HG03139 (cell line): ENCODE measurements at regions not wholly inside any gene's neighbourhood (a gene's known extent, or its start where the extent isn't known, plus 50 kb on each side); places are given as distances from the start of the nearest gene placed in this dataset.
"Not testable (repeated sequence)": the region's sequence is repeated elsewhere in the genome, so short reads cannot be mapped to it uniquely, and the experiment has no call there.

ENCODE experiments used
- ATAC-seq: cut with Tn5 transposase; IDR thresholded peaks from one replicate; pipeline ENCODE4 v1.9.1; 2021; ENCODE audit not compliant: unreplicated experiment

DNA sequence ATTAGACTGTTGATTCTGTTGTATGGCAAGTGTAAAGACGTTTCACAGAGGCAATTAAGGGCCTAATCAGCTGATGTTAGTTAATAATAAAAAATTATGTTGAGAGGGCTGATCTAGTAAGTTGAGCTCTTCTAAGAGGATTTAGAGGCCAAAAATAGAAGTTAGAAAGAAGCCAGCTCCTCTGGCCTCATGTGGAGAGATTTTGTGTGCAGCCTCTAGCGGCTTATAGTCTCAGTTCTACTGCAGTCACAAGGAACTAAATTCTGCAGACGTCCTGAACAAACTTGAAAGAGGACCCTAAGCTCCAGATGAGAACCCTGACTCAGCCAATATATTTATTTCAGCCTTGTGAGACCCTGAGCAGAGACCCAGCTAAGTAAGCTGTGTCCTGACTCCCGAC lies 498.6 kb downstream of the BTBD3 start:
- no peak for ATAC-seq

DNA sequence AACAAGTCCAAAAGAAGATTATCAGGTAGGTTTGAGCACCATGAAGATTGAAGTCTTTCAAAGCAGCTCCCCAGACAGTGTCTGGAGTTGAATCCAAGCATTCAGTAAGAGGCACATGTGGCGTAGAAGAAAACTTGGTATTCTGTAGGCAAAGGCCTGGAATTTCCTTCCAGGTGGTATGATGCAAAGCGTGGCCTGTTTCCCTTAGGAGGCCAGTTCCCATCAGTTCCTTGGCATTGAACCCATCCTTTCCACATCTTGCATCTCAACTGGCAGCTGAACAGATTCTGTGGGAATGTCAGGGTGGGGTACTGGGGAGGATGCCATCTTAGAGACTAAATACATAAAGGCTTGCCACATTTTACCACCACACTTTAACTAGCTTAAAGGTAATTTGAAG lies 516.0 kb downstream of the BTBD3 start:
- no peak for ATAC-seq

DNA sequence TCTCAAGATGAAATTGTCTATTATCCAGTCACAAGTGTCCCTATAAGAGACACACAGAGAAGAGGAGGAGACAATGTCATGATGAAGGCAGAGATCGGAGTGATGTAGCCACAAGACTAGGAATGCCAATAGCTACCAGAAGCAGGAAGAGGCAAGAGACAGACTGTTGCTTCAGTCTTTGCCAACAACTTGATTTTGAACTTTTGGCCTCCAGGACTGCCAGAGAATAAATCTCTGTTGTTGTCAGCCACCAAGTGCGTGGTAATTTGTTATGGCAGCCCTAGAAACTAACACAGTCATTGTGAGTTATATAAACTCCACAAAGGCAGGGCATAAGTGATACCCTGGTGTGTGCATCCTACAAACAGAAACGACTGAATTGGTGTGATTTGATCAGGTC lies 517.0 kb downstream of the BTBD3 start:
- no peak for ATAC-seq

DNA sequence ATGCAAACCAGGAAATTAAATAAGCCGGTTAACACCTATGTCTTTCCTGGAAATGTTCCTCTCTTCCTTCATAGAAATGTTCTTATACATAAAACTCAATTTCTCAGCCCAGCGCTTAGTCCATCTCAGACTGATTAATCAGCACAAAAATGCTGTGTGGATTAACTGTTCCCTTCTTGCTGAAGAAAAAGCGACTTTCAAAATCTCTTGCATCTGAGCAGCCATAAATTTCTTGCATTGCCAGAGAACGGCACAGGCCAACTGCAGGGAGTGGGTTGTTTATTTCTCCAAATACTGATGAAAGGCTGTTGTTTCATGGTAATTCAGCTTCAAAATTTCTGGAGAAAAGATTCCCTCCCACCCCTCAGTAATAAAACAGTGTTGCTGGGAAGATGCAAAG lies 517.6 kb downstream of the BTBD3 start:
- no peak for ATAC-seq

DNA sequence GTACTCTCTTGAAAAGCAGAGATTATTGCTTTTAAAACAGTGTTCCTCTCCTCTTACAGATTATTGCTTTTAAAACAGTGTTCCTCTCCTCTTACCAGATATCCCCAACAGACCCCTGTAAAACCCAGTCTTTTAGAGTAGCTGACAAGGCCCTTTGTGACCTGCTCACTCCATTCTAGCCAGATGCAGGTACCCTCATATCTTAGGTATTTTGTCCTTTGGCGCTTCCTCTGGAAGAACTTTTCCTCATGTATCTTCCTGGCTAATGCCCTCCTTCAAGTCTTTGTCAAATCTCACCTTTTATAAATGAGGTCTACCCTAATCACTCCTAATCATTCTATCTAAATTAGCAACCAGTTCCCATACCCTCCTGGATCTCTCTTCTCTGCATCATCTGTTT lies 536.0 kb downstream of the BTBD3 start:
- ATAC-seq: no peak

DNA sequence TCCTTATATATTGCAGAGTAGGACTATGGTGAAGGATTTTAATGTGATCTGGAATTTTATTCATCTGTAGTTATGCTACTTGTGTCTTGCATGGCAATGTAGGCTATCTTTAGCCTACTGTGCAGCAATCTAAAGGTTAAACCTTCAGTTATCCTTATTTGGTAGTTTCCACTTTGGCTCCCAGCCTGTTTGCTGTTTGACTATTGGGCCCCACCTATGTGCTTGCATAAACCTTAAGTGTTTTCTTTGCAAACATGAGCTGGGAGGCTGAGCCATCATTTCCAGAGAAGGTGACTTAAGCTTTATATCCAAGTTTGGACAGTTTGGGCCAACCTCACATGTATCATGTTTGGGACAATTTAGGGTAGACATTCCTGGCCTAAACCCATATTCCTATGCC lies 537.5 kb downstream of the BTBD3 start:
- ATAC-seq: no peak

DNA sequence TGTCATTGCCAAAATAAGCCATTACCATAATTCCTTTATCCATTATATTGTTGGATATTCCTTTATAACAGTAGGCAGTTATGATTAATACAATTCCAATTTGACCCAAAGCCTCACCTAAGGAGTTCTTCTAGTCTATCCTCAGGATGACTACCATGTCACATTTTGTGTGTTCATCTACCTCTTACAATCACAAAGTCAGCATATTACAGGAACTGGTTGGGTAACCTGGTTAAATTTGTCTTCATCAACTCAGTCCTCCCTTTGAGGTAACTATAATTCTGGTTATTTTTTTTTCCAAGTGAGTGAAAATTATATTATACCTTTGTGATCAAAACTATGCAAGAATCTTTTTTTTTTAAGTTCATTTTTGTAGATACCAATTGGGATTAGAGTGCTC lies 540.5 kb downstream of the BTBD3 start:
- no peak for ATAC-seq

DNA sequence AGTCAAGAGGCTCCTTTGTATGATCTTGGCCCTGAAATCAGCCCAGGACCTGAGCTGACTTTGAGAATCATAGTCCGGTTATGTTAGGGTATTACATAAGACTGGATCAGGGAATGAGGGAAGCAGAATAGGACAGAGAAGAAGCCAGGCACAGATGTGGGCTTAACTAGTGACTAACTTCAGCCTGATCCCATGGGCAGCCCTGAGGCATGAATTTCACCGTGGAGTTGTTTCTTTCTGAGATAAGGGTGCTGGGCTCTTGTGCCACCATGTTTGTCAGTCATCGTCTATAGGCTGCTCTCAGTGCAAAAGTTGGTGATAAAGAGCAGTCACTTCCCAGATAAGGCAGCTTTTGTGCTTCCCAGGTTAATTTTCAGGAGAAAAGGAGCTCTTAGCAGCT lies 544.7 kb upstream of the SPTLC3 start:
- ATAC-seq: no peak

DNA sequence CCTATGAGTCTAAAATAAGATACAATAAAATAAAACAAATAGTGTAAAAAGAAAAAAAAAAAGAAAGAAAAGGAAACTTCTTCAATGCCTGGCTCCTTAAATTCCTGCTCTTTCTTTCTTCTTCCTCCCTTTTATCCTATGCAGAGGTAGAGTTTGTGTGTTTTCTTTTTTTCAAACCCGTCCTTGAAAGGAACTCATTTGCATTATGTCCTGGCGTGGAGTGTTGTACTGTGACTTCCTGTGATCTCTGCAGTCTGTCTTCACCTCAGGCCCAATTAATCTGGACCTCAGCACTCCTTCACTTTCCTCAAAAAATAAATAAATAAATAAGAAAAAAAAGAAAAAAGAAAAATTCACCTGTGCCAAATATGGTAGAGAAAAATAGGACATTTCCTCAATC lies 541.9 kb upstream of the SPTLC3 start:
- no peak for ATAC-seq

DNA sequence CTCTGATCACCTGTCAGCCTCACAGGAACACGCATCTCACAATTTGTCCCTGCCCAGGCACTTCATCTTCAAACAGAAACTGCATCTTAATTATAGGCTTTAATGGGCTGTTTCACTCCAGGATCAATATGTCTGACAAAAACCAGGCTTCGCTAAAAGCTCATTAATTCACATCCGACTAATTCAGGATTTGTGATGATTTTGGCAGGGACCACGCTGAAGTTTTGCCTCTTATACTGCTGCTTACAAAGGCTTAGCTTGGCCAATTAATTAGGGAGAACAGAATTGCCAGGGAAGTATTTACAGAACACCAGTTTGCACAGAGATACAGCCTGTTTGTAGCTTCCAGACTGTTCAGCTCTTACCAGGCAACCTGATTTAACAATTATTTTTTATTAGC lies 541.0 kb upstream of the SPTLC3 start:
- ATAC-seq: no peak

DNA sequence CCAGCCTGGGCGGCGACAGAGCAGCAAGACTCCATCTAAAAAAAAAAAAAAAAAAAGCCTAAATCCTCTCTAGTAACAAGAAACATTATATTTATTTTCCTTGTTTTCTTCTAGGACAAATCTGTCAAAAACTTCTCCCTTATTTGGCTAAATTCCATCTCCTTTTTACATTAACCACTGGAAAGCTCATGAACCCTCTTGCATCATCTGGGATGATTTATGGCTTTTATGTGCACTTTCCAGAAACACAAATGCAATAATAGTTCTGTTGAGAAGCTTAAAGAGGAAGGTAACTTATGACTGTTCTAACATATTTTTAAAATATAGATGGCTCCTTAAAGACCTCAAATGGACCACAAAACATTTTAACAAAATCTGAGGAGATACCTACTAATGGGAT lies 526.1 kb upstream of the SPTLC3 start:
- ATAC-seq: no peak

DNA sequence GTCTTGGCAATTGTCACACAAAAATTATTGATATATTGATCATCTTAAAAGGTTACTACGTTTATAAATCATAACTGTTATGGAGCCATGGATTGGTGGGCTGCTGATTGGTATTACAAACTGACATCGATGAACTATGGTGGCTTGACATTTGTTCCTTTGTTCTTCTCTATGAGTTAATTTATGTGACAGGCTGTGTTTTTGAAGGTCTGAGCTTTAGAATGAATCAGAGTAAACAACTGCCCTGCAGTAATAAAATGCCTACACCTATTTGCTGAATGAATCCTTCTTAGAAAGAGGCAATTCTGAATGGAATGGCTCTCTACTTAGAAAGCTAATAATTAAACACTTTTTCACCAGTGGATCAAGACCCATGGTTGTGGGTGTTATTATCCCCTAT lies 506.3 kb upstream of the SPTLC3 start:
- ATAC-seq: no peak

DNA sequence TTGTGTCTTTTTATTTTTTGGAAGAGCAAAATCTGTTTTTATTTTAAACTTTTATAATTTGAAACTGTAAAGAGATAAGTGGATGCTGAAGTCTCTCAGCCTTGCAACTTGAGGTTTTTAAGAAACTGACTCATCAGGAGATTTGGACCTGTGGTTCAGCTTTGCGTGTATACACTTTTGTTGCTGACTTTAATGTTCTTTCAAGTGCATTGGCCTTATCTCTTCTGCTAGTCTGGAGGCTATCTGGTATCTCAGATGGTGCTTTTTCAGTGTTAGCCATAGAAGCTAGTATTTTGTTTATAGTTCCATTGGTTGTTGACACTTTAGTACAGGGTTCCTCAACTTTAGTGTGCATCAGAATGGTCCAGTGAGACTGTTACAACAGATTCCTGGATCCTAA lies 504.0 kb upstream of the SPTLC3 start:
- ATAC-seq: no peak

DNA sequence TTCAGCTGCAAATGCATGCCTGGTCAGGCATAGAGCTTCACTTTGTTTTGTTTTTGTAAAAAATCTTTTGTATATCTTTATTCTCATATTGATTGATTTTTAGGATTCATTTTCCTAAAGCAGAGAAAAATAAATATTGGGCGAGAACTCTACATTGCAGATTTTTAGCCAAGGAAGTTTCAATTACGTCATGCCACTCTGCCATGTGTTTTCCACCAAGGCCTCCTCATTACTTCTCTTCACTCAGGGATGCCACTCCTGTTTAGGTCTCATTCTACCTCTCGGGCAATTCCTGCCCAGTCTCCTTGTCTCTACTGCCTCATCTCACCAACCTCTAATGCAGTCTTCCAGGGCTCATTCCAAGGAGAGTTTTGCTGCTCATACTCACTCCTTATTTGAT lies 497.3 kb upstream of the SPTLC3 start:
- ATAC-seq: no peak

DNA sequence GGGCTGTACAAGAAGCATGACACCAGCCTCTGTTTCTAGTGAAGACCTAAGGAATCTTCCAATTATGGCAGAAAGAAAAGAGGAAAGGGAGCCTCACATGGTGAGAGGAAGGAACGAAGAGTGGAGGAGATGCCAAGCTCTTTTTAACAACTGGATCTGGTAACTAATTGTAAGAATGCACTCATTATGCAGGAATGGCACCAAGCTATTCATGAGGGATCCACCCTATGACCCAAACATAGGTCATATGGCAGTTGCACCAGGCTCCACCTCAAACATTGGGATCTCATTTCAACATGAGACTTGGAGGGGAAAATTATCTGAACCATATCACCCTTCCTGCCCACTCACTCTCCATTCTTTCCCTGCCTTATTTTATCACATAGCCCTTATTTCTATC lies 496.0 kb upstream of the SPTLC3 start:
- no peak for ATAC-seq

DNA sequence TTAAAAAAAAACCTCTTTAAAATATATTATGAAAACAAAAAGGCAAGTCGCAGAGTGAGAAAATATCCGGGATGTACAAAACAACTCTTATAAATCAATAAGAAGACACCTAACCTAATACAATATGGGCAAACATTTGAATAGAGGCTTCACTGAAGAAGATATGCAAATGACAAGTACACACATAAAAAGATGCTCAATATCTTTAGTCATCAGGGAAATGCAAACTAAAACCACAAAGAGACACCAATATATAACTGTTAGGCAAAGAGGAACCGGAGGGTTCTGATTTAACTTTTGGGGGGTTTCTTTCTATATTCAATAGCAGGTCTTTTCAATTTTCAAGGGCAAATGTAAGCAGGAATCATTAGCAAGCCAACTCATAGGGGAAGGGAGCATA lies 480.7 kb upstream of the SPTLC3 start:
- no peak for ATAC-seq

DNA sequence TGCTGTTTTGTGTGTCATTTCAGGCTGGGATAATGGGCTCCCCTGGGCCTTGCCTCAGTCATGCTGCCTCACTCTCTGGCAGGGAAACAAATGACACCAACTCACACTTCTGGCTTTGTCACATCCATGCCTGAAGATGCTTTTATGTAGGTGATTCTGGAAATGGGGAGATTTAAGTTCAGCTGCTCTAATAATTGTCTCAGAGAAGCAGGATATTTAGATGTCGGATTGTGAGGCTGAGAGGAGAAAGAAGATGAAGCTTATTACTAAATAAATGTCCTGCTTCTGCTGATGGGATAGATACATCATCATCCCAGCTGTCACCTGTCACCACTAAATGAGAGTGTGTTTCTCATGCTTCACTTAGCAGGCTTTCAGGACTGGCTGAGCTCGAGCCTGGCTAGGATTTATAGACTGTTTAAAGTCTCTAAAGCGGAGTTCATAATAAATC lies 480.2 kb upstream of the SPTLC3 start:
- ATAC-seq: no peak

DNA sequence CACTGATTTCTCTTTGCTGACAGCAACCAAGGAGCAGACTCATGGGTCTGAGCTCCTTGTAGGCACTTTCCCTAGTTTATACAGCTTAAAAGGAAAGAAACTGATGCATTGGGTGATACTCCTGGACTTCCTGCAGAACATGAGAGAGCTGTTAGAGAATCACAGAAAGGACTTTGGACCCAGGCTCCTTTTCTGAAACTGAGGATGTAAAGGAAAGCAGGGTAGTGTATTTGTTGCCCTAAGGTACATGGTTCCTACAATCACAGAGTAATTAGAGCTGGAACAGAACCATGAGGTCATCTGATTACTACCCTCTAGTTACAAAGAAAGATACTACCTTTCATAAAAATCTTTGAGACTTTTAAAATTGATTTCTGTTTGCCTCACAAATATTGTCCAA lies 477.1 kb upstream of the SPTLC3 start:
- ATAC-seq: no peak

DNA sequence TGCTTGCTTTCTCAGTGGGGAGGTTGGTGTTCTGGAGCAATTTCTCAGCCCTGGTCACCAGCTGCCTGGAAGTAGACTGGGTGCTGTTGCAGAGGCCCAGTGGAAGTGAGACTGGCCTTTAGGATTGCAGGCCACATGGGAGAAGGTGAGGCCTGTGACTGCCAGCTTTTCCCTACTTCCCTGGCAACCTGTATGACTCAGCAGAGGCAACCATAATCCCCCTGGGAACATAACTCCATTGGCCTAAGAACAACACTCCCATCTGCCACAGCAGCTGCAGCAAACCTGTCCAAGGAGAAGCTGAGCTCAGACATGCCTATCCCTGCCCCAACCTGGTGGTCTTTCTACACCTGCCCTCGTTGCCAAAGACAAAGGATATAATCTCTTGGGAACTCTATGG lies 473.5 kb upstream of the SPTLC3 start:
- ATAC-seq: no peak

DNA sequence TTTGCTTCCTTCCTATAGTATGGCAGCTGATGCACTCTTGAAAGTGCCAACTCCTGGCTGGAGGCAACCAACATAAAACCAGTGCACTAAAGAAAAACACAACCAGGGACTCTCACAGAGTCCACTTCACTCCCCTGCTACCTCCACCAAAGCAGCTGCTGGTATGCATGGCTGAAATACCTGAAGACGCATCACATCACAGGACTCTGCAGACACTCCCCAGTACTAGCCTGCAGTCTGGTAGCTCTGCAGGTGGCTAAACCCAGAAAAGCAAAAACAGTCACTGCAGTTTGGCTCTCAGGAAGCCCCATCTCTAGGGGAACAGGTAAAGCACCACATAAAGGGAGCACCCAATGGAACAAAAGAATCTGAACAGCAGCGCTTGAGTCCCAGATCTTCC lies 473.0 kb upstream of the SPTLC3 start:
- no peak for ATAC-seq

DNA sequence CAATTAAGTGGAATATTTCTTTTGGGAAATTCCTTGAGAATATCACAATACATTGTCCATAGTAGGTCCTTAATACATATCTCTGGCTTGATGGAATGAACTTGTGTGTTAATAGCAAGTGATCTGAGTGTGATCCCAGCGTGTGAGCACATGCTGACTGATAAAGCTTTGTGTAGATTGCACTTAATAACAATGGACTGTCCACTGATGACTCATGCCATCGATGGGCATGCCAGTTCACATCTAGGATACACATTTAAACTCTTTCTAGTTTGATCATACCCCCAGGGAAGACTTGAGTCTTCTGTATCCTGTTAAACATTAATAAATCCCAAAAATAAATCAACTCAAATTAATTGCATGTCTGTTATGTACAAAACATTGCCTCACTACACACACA lies 454.3 kb upstream of the SPTLC3 start:
- no peak for ATAC-seq

DNA sequence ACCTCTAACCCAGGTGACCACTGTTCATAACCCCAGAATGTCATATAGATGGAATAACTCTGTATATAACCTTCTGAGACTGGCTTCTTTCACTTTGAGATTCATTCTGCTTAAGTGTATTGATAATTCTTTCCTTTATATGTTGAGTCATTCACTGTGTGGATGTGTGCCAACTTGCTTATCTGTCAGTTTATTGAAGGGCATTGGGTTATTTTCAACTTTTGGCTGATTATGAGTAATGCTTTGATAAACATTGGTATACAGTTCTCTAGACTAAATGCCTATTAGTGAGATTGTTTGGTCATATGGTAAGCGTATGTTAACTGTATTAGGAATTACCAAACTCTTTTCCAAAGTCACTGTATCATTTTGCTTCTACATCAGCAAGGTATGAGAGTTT lies 453.4 kb upstream of the SPTLC3 start:
- ATAC-seq: no peak

DNA sequence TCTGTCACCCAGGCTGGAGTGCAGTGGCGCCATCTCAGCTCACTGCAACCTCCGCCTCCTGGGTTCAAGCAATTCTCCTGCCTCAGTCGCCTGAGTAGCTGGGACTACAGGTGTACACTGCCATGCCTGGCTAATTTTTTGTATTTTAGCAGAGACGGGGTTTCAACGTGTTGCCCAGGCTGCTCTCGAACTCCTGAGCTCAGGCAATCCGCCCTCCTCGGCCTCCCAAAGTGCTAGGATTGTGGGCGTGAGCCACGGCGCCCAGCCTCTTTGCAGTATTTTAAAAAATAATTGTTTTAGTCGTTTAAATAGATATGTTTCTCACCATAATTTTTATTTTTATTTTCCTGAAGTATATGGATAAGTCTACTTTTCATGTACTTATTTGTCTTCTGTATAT lies 452.9 kb upstream of the SPTLC3 start:
- ATAC-seq: not testable (repeated sequence)

DNA sequence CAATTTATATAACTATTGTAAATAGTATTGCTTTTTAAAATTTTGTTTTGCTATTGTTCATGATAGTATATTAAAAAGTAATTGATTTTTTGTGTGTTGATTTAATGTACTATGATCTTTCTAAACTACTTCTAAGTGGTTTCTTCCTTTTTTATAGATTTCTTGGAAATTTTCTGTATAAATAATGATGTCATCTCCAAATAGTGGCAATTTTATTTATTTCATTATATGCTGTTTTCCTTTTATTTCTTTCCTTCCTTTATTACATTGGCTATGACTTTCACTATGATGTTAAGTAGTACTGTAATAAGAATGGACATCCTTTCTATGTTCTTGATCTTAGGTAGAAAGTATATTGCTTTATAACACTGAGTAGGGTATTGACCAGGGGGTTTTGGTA lies 451.5 kb upstream of the SPTLC3 start:
- ATAC-seq: no peak
